Kidney epithelial cell (primary cell): ENCODE measurements at regions not wholly inside any gene's neighbourhood (a gene's known extent, or its start where the extent isn't known, plus 50 kb on each side); places are given as distances from the start of the nearest gene placed in this dataset.

ENCODE experiments used
- DNase-seq: peaks from one replicate; pipeline ENCODE4 v3.0.0-alpha.2; 2010; ENCODE audit warnings: low read depth
- H3K27me3 ChIP-seq: 2 replicates; pipeline ENCODE4 v1.6.0; 2011; ENCODE audit warnings: low read length; ENCODE audit not compliant: control insufficient read depth, insufficient read depth
- H3K36me3 ChIP-seq: 2 replicates; pipeline ENCODE4 v1.5.1; 2011; ENCODE audit warnings: low read length; ENCODE audit not compliant: control insufficient read depth, insufficient read depth
- H3K4me3 ChIP-seq: 2 replicates; pipeline ENCODE4 v1.5.1; 2011; ENCODE audit warnings: low read depth, mild to moderate bottlenecking, control low read depth, low read length
- TF ChIP-seq, protein P1 (sequence below): IDR thresholded peaks from 2 replicates; pipeline ENCODE4 v1.5.1; 2011; ENCODE audit warnings: mild to moderate bottlenecking, moderate library complexity, low read length, control low read depth, inconsistent platforms; ENCODE audit not compliant: insufficient read depth, poor library complexity, severe bottlenecking

DNA sequence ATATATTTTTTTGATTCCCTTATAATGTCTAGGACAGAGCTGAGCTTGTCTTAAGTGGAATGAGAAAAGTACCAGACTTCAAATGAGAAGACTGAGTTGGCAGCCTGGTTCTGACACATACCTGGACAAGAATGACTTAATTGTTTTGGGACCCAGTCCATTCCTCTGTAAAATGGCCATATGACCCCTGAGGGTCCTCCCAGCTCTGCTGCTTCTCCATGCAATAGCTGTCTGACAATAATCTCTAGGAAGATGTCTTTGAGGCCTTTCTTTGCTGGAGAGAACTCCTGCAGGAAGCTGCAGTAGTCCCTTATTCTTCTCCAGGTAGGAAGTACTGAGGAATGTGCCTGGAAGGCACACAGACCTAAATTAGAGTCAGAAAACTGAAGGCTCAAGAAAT lies 55.9 kb upstream of the SLIT3 start:
- no peak for DNase-seq
- no peak overlapping the region for H3K4me3 ChIP-seq
- no peaks in the 10 kb centered on the region for H3K27me3 ChIP-seq
- H3K36me3 ChIP-seq: no peaks in the 10 kb centered on the region
- TF ChIP-seq, protein P1, sequence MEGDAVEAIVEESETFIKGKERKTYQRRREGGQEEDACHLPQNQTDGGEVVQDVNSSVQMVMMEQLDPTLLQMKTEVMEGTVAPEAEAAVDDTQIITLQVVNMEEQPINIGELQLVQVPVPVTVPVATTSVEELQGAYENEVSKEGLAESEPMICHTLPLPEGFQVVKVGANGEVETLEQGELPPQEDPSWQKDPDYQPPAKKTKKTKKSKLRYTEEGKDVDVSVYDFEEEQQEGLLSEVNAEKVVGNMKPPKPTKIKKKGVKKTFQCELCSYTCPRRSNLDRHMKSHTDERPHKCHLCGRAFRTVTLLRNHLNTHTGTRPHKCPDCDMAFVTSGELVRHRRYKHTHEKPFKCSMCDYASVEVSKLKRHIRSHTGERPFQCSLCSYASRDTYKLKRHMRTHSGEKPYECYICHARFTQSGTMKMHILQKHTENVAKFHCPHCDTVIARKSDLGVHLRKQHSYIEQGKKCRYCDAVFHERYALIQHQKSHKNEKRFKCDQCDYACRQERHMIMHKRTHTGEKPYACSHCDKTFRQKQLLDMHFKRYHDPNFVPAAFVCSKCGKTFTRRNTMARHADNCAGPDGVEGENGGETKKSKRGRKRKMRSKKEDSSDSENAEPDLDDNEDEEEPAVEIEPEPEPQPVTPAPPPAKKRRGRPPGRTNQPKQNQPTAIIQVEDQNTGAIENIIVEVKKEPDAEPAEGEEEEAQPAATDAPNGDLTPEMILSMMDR: no peak

DNA sequence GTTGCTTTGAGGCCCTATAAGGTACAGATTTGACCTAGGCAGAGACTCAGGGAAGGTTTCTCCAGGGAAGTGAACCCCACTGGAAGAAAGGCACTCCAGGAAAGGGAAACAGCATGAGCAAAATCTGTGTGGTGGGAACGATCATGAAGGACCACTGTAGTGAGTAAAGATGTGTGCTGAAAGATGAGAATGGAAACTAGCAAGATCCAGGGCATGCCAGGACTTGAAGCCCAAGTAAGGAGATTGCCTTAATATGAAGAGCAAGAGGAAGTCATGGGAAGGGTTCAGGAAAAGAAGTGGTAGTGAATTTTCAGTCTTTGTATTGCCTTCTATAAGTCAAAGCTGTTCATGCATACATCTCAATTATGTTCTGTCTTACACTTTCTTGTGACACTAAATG lies 55.2 kb upstream of the SLIT3 start:
- H3K27me3 ChIP-seq: no peaks in the 10 kb centered on the region
- TF ChIP-seq, protein P1: no peak
- no peak overlapping the region for H3K4me3 ChIP-seq
- no peaks in the 10 kb centered on the region for H3K36me3 ChIP-seq
- DNase-seq: no peak

DNA sequence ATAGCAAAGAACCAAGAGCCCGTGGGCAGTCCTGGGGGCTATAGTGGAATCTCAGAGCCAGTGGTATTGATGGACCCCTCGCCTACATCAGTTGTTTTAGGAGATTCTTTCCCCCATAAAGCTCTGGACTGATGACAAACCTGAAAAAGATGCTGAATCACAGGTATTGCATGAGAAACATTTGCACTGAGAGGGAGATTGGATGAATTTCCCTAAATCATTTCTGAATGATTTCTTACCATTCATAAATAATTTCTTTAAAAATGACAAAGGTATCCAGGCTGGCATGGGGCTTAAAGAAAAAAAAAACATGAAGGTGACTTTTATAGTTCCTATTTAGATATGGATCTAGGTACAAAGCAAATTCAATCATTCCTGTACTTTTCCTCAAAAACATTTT lies 54.0 kb upstream of the SLIT3 start:
- DNase-seq: no peak
- no peak overlapping the region for H3K4me3 ChIP-seq
- no peaks in the 10 kb centered on the region for H3K27me3 ChIP-seq
- TF ChIP-seq, protein P1: no peak
- no peaks in the 10 kb centered on the region for H3K36me3 ChIP-seq

DNA sequence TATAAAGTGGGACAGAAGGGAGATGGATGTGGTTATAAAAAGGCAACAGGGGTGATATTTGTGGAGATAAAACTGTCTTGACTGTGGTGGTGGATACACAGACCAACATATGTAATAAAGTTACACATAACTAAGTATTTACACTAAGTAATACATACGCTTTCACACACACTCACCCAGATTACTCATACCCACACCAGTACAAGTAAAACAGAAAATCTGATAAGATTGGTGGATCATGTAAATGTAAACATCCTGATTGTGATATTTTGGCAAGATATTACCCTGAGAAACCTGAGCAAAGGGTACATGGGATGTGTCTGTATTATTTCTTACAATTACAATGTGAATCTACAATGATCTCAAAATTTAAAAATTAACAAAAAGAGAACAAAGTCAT lies 53.3 kb upstream of the SLIT3 start:
- Histone ChIP-seq H3K36me3 (no peaks in the 10 kb centered on the region), H3K4me3 (no peak overlapping the region), H3K27me3 (no peaks in the 10 kb centered on the region)
- DNase-seq: no peak
- TF ChIP-seq, protein P1: no peak

DNA sequence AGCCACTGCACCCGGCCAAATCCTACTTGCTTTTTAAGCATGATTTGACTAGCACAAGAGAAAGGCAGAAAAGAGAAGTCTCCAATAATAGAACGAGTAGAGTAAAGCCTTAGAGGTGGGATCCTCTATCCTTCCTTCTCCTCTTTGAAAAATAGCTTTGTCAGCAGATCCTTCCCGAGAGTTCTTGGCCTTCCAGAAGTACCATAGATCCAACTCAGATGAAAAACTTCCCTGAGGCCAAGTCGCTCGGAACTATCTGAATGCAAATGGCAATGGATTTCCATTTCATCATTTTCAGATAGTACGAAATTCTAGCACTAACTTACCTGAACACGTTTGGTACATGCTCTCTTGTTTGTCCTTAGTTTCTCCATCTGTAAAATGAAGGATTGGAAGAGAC lies 52.0 kb upstream of the SLIT3 start:
- no peaks in the 10 kb centered on the region for H3K27me3 ChIP-seq

DNA sequence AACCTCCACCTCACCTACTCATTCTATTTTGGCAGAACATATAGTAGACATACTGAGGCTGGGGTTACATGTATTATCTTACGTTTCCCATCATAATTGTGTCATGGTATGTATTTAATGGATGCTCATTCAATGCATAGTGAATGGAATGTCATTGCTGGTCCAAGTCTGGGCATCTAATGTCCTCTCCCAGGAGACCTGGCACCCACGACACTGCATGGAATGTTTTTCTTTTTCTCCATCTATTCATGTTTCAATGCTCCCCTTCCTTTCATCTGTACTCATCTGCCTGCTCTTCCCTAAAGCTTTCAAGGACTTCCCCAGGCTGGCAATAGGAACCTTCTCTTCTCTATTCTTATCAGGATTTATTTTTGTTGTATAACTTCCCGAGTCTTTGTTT lies 50.8 kb upstream of the SLIT3 start:
- Histone ChIP-seq H3K4me3 (no peak overlapping the region), H3K36me3 (no peaks in the 10 kb centered on the region), H3K27me3 (no peaks in the 10 kb centered on the region)
- TF ChIP-seq, protein P1: no peak
- DNase-seq: no peak

More for the DNA sequence above, 52.0 kb upstream of the SLIT3 start:
- Histone ChIP-seq H3K4me3 (no peak overlapping the region), H3K36me3 (no peaks in the 10 kb centered on the region)
- TF ChIP-seq, protein P1: no peak
- no peak for DNase-seq
